Keratinocyte (primary cell): ENCODE measurements at regions not wholly inside any gene's neighbourhood (a gene's known extent, or its start where the extent isn't known, plus 50 kb on each side); places are given as distances from the start of the nearest gene placed in this dataset.

Experiments used
- DNase-seq: peaks from one replicate; pipeline ENCODE4 v3.0.0-alpha.2; 2011; ENCODE audit warnings: low read depth, missing footprints, low spot score
- FAIRE-seq: peaks from 2 replicates; lab custom pipeline; 2011; peaks lifted over from hg19 to GRCh38; lab: Jason Lieb, UNC
- H2AFZ ChIP-seq: 2 replicates; pipeline ENCODE4 v1.6.0; 2012; ENCODE audit warnings: low read length, control low read depth, inconsistent platforms; ENCODE audit not compliant: control insufficient read depth
- H3K27ac ChIP-seq: 2 replicates; pipeline ENCODE4 v1.5.1; 2011; ENCODE audit warnings: low read length; ENCODE audit not compliant: control insufficient read depth, insufficient read depth
- H3K27me3 ChIP-seq: 3 replicates; pipeline ENCODE4 v1.6.0; 2011; ENCODE audit warnings: low read length; ENCODE audit not compliant: control insufficient read depth, insufficient read depth; ENCODE audit errors: extremely low read depth
- H3K36me3 ChIP-seq, 2 experiments: 2 replicates in 1 of 2; 3 replicates in 1 of 2; pipeline ENCODE4 v1.5.1; 2011; ENCODE audit warnings: low read length in 2 of 2, mild to moderate bottlenecking in 1 of 2; ENCODE audit not compliant: control insufficient read depth in 2 of 2, insufficient read depth in 2 of 2; ENCODE audit errors: extremely low read depth in 1 of 2
- H3K4me1 ChIP-seq: 3 replicates; pipeline ENCODE4 v1.5.1; 2011; ENCODE audit warnings: low read length; ENCODE audit not compliant: control insufficient read depth, insufficient read depth; ENCODE audit errors: extremely low read depth
- H3K4me2 ChIP-seq: 3 replicates; pipeline ENCODE4 v1.6.0; 2011; ENCODE audit warnings: low read depth, low read length; ENCODE audit not compliant: control insufficient read depth, insufficient read depth; ENCODE audit errors: extremely low read depth
- H3K4me3 ChIP-seq, 3 experiments: fragments of 200-600 bp in 1 of 3; sonication (generic) in 1 of 3; 2 replicates in 2 of 3; 3 replicates in 1 of 3; pipeline ENCODE4 v1.5.1; 2011 to 2016; ENCODE audit warnings: low read length in 3 of 3, mild to moderate bottlenecking in 3 of 3, control low read depth in 2 of 3, inconsistent platforms in 1 of 3, low read depth in 1 of 3, mixed read lengths in 1 of 3, mixed run types in 1 of 3, moderate library complexity in 1 of 3; ENCODE audit not compliant: control insufficient read depth in 2 of 3, insufficient read depth in 2 of 3; ENCODE audit errors: extremely low read depth in 1 of 3
- H3K79me2 ChIP-seq: 2 replicates; pipeline ENCODE4 v1.6.0; 2012; ENCODE audit warnings: low read length; ENCODE audit not compliant: control insufficient read depth, insufficient read depth
- H3K9ac ChIP-seq: 3 replicates; pipeline ENCODE4 v1.6.0; 2011; ENCODE audit warnings: low read length; ENCODE audit not compliant: control insufficient read depth, insufficient read depth; ENCODE audit errors: extremely low read depth
- H3K9me1 ChIP-seq: 3 replicates; pipeline ENCODE4 v1.6.0; 2011; ENCODE audit warnings: low read length; ENCODE audit not compliant: control insufficient read depth, insufficient read depth; ENCODE audit errors: extremely low read depth
- H3K9me3 ChIP-seq: 2 replicates; pipeline ENCODE4 v1.5.1; 2012; ENCODE audit warnings: low read depth, low read length; ENCODE audit not compliant: control insufficient read depth
- H4K20me1 ChIP-seq: 3 replicates; pipeline ENCODE4 v1.6.0; 2011; ENCODE audit warnings: low read length; ENCODE audit not compliant: control insufficient read depth, insufficient read depth; ENCODE audit errors: extremely low read depth
- CTCF ChIP-seq, 3 experiments: IDR thresholded peaks in 1 of 3; conservative IDR thresholded peaks in 1 of 3; optimal IDR thresholded peaks in 1 of 3; 2 replicates in 2 of 3; 3 replicates in 1 of 3; pipeline versions ENCODE3 to v1.5.1; 2011; ENCODE audit warnings: low read length in 3 of 3, mild to moderate bottlenecking in 3 of 3, moderate library complexity in 2 of 3, control low read depth in 1 of 3, inconsistent platforms in 1 of 3; ENCODE audit not compliant: insufficient read depth in 2 of 3; ENCODE audit errors: extremely low read depth in 1 of 3
- EZH2 ChIP-seq: IDR thresholded peaks from one replicate; pipeline ENCODE4 v1.6.1; 2012; ENCODE audit warnings: inconsistent platforms, mild to moderate bottlenecking, low read length, moderate library complexity
- dilution Hi-C: fragments of 300-500 bp; cut with MboI; formaldehyde crosslinking; loops from one replicate; pipeline ENCODE4 v1.7.0; 2020; ENCODE audit warnings: low sequenced_read_pairs; ENCODE audit not compliant: extremely low pct_ligation_motif_present

GRCh38 chr13:54184576-54184975, 1156.0 kb downstream of the OLFM4 start:
- Histone ChIP-seq H3K27ac (no peak overlapping the region), H3K9me3 (no peaks in the 10 kb centered on the region), H3K9me1 (no peaks in the 10 kb centered on the region), H3K4me3 (no peak overlapping the region), H3K4me1 (no peaks in the 10 kb centered on the region), H4K20me1 (no peaks in the 10 kb centered on the region), H3K79me2 (no peaks in the 10 kb centered on the region), H3K9ac (no peak overlapping the region), H3K4me2 (no peak overlapping the region), H3K36me3 (no peaks in the 10 kb centered on the region), H3K27me3 (no peaks in the 10 kb centered on the region), H2AFZ (no peak overlapping the region)
- TF ChIP-seq CTCF (optimal IDR thresholded peaks at IDR 0.05 in 1 of 3, IDR thresholded peaks at IDR 0.05 in 1 of 3, conservative IDR thresholded peaks at IDR 0.05 in 1 of 3; ENCODE audit: extremely low read depth in 1 of 3, insufficient read depth in 2 of 3, low read length in 3 of 3) (no peak), EZH2 (no peak)
- no peak for FAIRE-seq
- DNase-seq: no peak
- dilution Hi-C loops: no loop called here

GRCh38 chr13:54185101-54185500, 1156.5 kb downstream of the OLFM4 start:
- dilution Hi-C loops: no loop called here
- TF ChIP-seq EZH2 (no peak), CTCF (optimal IDR thresholded peaks at IDR 0.05 in 1 of 3, IDR thresholded peaks at IDR 0.05 in 1 of 3, conservative IDR thresholded peaks at IDR 0.05 in 1 of 3; ENCODE audit: extremely low read depth in 1 of 3, insufficient read depth in 2 of 3, low read length in 3 of 3) (no peak)

More at GRCh38 chr13:54185101-54185500, 1156.5 kb downstream of the OLFM4 start:
- Histone ChIP-seq H3K27me3 (no peaks in the 10 kb centered on the region), H3K4me3 (no peak overlapping the region), H3K9ac (no peak overlapping the region), H4K20me1 (no peaks in the 10 kb centered on the region), H3K36me3 (no peaks in the 10 kb centered on the region), H3K9me3 (no peaks in the 10 kb centered on the region), H3K9me1 (no peaks in the 10 kb centered on the region), H3K4me1 (no peaks in the 10 kb centered on the region), H3K4me2 (no peak overlapping the region), H2AFZ (no peak overlapping the region), H3K79me2 (no peaks in the 10 kb centered on the region), H3K27ac (no peak overlapping the region)
- no peak for FAIRE-seq
- DNase-seq: no peak
